ENCODE measurements at regions not wholly inside any gene's neighbourhood (a gene's known extent, or its start where the extent isn't known, plus 50 kb on each side); places are given as distances from the start of the nearest gene placed in this dataset.

GRCh38 chr16:5865236-5865635, 767.6 kb upstream of the EEF2KMT start:
- DNase-seq, result no peak

- DNase-seq, result no peak
Observed at GRCh38 chr16:5863071-5863606, 765.5 kb upstream of the EEF2KMT start.

- DNase-seq, result no peak
Observed at GRCh38 chr16:5862103-5862840, 764.7 kb upstream of the EEF2KMT start.

- DNase-seq, result no peak
Observed at GRCh38 chr16:5861241-5861640, 763.6 kb upstream of the EEF2KMT start.

- no peak for DNase-seq
Observed at GRCh38 chr16:5858180-5858579, 760.6 kb upstream of the EEF2KMT start.

- no peak for DNase-seq
Observed at GRCh38 chr16:5854027-5854426, 756.4 kb upstream of the EEF2KMT start.

- no peak for DNase-seq
Observed at GRCh38 chr16:5852151-5852550, 754.6 kb upstream of the EEF2KMT start.

- DNase-seq, result no peak
Observed at GRCh38 chr16:5851393-5851982, 753.9 kb upstream of the EEF2KMT start.

GRCh38 chr16:5850632-5851392, 753.2 kb upstream of the EEF2KMT start:
- no peak for DNase-seq

GRCh38 chr16:5845046-5845445, 747.5 kb upstream of the EEF2KMT start:
- no peak for DNase-seq

- DNase-seq, result no peak
Observed at GRCh38 chr16:5841974-5842373, 744.4 kb upstream of the EEF2KMT start.

GRCh38 chr16:5838725-5839124, 741.1 kb upstream of the EEF2KMT start:
- DNase-seq, result no peak

- DNase-seq, result no peak
Observed at GRCh38 chr16:5838071-5838470, 740.5 kb upstream of the EEF2KMT start.

GRCh38 chr16:5837007-5837670, 739.5 kb upstream of the EEF2KMT start:
- no peak for DNase-seq

GRCh38 chr16:5835876-5836275, 738.3 kb upstream of the EEF2KMT start:
- DNase-seq, result no peak

GRCh38 chr16:5826332-5826731, 728.7 kb upstream of the EEF2KMT start:
- DNase-seq, result no peak

- no peak for DNase-seq
Observed at GRCh38 chr16:5820472-5820871, 722.9 kb upstream of the EEF2KMT start.

- DNase-seq, result no peak
Observed at GRCh38 chr16:5815570-5816237, 718.1 kb upstream of the EEF2KMT start.

GRCh38 chr16:5801396-5801795, 703.8 kb upstream of the EEF2KMT start:
- DNase-seq, result no peak

GRCh38 chr16:5793556-5793955, 696.0 kb upstream of the EEF2KMT start:
- no peak for DNase-seq

GRCh38 chr16:5791011-5791657, 693.5 kb upstream of the EEF2KMT start:
- DNase-seq, result no peak

- DNase-seq, result no peak
Observed at GRCh38 chr16:5790512-5790911, 692.9 kb upstream of the EEF2KMT start.

All from stimulated activated CD4-positive, alpha-beta T cell treated with anti-CD3 and anti-CD28 coated beads, Interleukin-4, amount 100 ng/mL, for 24 hours (primary cell).